Natural killer cell (primary cell): ENCODE measurements at regions not wholly inside any gene's neighbourhood (a gene's known extent, or its start where the extent isn't known, plus 50 kb on each side); places are given as distances from the start of the nearest gene placed in this dataset.

Source experiments
- ATAC-seq, 3 donors: fragments of 150-1000 bp in 2 of 3; fragments of 200-7000 bp in 1 of 3; cut with Tn5 transposase; 1 replicate in 1 of 3; 2 replicates in 2 of 3; pipeline ENCODE4 v1.10.0; 2021; ENCODE audit warnings: mild to moderate bottlenecking in 2 of 3, moderate library complexity in 2 of 3
- DNase-seq, 2 donors: peaks; one replicate each; pipeline versions ENCODE4 v3.0.0 to v3.0.0-alpha.2; 2013 to 2021; ENCODE audit warnings: mixed read lengths in 1 of 2
- H3K27ac ChIP-seq: one replicate; pipeline ENCODE4 v1.5.1; 2013; ENCODE audit warnings: mild to moderate bottlenecking, low read length
- H3K27me3 ChIP-seq: one replicate; pipeline ENCODE4 v1.6.1; 2013; ENCODE audit warnings: low read length; ENCODE audit not compliant: control insufficient read depth, insufficient read depth
- H3K36me3 ChIP-seq: one replicate; pipeline ENCODE4 v1.6.1; 2013; ENCODE audit warnings: low read length; ENCODE audit not compliant: control insufficient read depth, insufficient read depth
- H3K4me1 ChIP-seq: one replicate; pipeline ENCODE4 v1.6.1; 2013; ENCODE audit warnings: low read length; ENCODE audit not compliant: control insufficient read depth, insufficient read depth
- H3K4me3 ChIP-seq: one replicate; pipeline ENCODE4 v1.5.1; 2013; ENCODE audit warnings: low read length
- H3K9me3 ChIP-seq: one replicate; pipeline ENCODE4 v1.6.1; 2013; ENCODE audit warnings: low read length; ENCODE audit not compliant: control insufficient read depth, insufficient read depth
- H3K27ac Mint-ChIP-seq, 2 donors: one replicate each; pipeline ENCODE4 v1.8.0; 2022; ENCODE audit warnings: mild to moderate bottlenecking in 2 of 2, mixed read lengths in 2 of 2, moderate library complexity in 1 of 2
- H3K27me3 Mint-ChIP-seq, 2 donors: one replicate each; pipeline ENCODE4 v1.8.0; 2022; ENCODE audit warnings: low read depth in 2 of 2, mixed read lengths in 2 of 2
- H3K36me3 Mint-ChIP-seq: one replicate; pipeline ENCODE4 v1.8.0; 2022; ENCODE audit warnings: mixed read lengths
- H3K4me1 Mint-ChIP-seq, 2 donors: one replicate each; pipeline ENCODE4 v1.8.0; 2022; ENCODE audit warnings: mixed read lengths in 2 of 2
- H3K4me3 Mint-ChIP-seq: one replicate; pipeline ENCODE4 v1.8.0; 2022; ENCODE audit warnings: mild to moderate bottlenecking, moderate library complexity, mixed read lengths
- H3K9me3 Mint-ChIP-seq, 2 donors: one replicate each; pipeline ENCODE4 v1.8.0; 2022; ENCODE audit warnings: mixed read lengths in 2 of 2
- WGBS: methylation state at CpG from one replicate; pipeline ENCODE4 v1.1.7; 2013; ENCODE audit warnings: missing lambda C conversion rate; ENCODE audit not compliant: insufficient coverage; 5-methylcytosine and 5-hydroxymethylcytosine counted together
- intact Hi-C: fragments of 100-400 bp; cut with micrococcal nuclease; formaldehyde crosslinking; loops from one replicate; pipeline ENCODE4 v1.14.2; 2022
- TF ChIP-seq, protein P1 (sequence below): fragments of 200-600 bp; IDR thresholded peaks from one replicate; pipeline ENCODE4 v1.8.0; 2022; ENCODE audit warnings: antibody characterized with exemption

DNA sequence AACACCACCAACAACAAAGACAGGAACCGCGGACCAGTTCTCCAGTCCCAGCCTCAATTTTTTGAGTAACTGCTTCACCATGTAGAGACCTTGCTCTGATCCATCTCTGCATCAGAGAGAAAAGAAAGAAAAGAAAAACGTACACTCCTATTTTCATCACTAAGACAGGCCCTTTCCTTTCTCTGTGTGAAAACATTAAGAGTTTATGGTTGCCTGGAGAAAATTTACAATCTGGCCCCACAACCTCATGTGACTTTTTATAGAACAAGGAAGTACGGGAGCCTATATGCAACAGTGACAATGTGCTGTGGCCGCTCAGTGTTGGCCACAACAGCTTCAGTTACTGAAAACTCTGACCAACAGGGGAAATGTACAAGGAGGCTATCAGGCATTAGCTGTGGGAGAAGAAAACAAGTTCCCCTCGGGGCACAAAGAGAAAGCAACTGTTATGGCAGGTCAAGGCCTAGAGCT, 272.9 kb upstream of the PTGER4 start:
- no peak for ATAC-seq
- H3K27ac Mint-ChIP-seq = peak overlapping the region; percentile 88 to 95
- WGBS = 20% methylated on average over 5 of the region's 6 CpGs
- H3K36me3 ChIP-seq = no peaks in the 10 kb centered on the region
- H3K27me3 ChIP-seq = no peaks in the 10 kb centered on the region
- H3K9me3 Mint-ChIP-seq = peaks cover 2 to 4% of the 10 kb centered on the region in 2 donors
- H3K36me3 Mint-ChIP-seq = peaks cover 6% of the 10 kb centered on the region
- intact Hi-C loops = no loop called here
- no peaks in the 10 kb centered on the region for H3K27me3 Mint-ChIP-seq
- no peaks in the 10 kb centered on the region for H3K9me3 ChIP-seq
- H3K4me3 ChIP-seq = no peak overlapping the region
- H3K4me1 ChIP-seq = peaks cover 37% of the 10 kb centered on the region
- DNase-seq = peak in 1 of 2 donors; percentile 63
- H3K4me1 Mint-ChIP-seq = peaks cover 84 to 87% of the 10 kb centered on the region in 2 donors
- peak overlapping the region; percentile 60 for H3K4me3 Mint-ChIP-seq
- TF ChIP-seq, protein P1, sequence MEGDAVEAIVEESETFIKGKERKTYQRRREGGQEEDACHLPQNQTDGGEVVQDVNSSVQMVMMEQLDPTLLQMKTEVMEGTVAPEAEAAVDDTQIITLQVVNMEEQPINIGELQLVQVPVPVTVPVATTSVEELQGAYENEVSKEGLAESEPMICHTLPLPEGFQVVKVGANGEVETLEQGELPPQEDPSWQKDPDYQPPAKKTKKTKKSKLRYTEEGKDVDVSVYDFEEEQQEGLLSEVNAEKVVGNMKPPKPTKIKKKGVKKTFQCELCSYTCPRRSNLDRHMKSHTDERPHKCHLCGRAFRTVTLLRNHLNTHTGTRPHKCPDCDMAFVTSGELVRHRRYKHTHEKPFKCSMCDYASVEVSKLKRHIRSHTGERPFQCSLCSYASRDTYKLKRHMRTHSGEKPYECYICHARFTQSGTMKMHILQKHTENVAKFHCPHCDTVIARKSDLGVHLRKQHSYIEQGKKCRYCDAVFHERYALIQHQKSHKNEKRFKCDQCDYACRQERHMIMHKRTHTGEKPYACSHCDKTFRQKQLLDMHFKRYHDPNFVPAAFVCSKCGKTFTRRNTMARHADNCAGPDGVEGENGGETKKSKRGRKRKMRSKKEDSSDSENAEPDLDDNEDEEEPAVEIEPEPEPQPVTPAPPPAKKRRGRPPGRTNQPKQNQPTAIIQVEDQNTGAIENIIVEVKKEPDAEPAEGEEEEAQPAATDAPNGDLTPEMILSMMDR = no peak
- peak overlapping the region; percentile 87 for H3K27ac ChIP-seq

DNA sequence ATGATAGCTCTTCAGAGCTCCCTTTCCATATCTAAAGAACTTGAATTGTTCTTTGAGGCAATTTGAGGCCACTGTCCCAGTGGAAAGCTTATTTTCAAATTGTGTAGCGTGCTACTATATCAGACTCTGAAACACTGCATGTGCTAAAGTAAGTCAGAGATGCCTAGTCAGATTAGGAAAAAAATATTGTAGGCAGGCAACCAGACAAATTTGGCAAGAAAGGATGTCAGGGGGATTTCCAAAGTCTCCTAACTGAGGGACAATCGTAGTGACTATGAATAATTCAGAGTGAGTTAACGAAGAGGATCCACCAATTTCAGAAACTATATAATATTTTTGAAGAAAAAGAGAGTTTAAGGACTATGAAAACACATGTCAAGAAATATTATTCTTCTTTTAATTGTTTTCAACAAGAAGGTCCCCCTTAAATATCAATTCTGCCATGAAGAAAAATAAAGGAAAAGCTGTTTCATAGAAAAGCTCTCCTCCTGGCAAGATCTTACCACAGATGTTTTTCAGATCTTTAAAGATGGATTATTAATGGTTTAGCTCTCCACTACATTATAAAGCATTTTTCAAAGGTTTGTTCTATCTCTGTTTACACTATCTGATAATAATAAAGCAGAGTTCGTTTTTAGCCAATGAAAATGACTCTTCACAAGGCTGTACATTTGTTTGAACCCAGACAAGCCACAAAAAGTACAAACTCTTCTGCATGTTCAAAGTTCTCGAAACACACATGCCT, 273.5 kb upstream of the PTGER4 start:
- ATAC-seq = no peak
- Histone ChIP-seq H3K9me3 (no peaks in the 10 kb centered on the region), H3K36me3 (no peaks in the 10 kb centered on the region), H3K27ac (peak overlapping the region; percentile 87), H3K27me3 (no peaks in the 10 kb centered on the region), H3K4me1 (peaks cover 34% of the 10 kb centered on the region), H3K4me3 (no peak overlapping the region)
- Mint-ChIP-seq H3K4me3 (peak overlapping the region; percentile 60), H3K4me1 (peaks cover 84 to 87% of the 10 kb centered on the region in 2 donors), H3K36me3 (peaks cover 6% of the 10 kb centered on the region), H3K27ac (peak overlapping the region; percentile 88 to 95), H3K27me3 (no peaks in the 10 kb centered on the region), H3K9me3 (no peaks in the 10 kb centered on the region)
- WGBS = 66% methylated on average over 3 of the region's 5 CpGs
- TF ChIP-seq, protein P1 = no peak
- intact Hi-C loops = no loop called here
- peak in 1 of 2 donors; percentile 80 for DNase-seq

DNA sequence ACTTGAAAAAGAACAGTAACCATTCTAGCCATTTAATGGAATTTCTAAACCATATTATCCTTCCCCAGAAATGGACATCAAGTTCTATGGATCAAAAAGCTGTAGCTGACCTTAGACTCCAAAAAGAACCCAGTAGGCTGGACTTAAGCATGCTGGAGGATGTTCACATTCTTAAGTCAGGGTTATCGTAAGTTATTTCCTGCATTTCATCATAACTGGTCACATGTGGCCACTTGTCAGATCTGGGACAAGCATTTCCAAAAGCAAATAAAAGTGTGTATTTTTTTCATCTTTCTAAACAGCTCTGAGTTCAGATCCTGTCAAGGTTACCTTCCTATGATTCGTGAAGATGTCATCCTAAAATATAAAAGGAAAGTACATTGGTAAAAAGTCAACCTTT, 274.5 kb upstream of the PTGER4 start:
- ATAC-seq (no peak), DNase-seq (peak in 1 of 2 donors; percentile 39)
- Histone ChIP-seq H3K27me3 (no peaks in the 10 kb centered on the region), H3K27ac (peak overlapping the region; percentile 87), H3K9me3 (no peaks in the 10 kb centered on the region), H3K36me3 (no peaks in the 10 kb centered on the region), H3K4me1 (peaks cover 30% of the 10 kb centered on the region), H3K4me3 (no peak overlapping the region)
- H3K27ac Mint-ChIP-seq = peak overlapping the region; percentile 88 to 95
- no peaks in the 10 kb centered on the region for H3K27me3 Mint-ChIP-seq
- no peaks in the 10 kb centered on the region for H3K9me3 Mint-ChIP-seq
- 68% methylated on average over 2 of the region's 2 CpGs for WGBS
- peak overlapping the region; percentile 47 for H3K4me3 Mint-ChIP-seq
- intact Hi-C loops = no loop called here
- TF ChIP-seq, protein P1 = no peak
- peaks cover 6% of the 10 kb centered on the region for H3K36me3 Mint-ChIP-seq
- H3K4me1 Mint-ChIP-seq = peaks cover 76 to 80% of the 10 kb centered on the region in 2 donors
